GM12878 (cell line): ENCODE measurements at regions not wholly inside any gene's neighbourhood (a gene's known extent, or its start where the extent isn't known, plus 50 kb on each side); places are given as distances from the start of the nearest gene placed in this dataset.

Experiments used
- BACH1 ChIP-seq: fragments of 450-650 bp; IDR thresholded peaks from 2 replicates; pipeline ENCODE4 v1.6.1; 2017; ENCODE audit warnings: mild to moderate bottlenecking, borderline replicate concordance
- CHD2 ChIP-seq: IDR thresholded peaks from 2 replicates; pipeline ENCODE4 v1.6.1; 2011; ENCODE audit warnings: low read depth, low read length, improper control_type of control experiment, borderline replicate concordance
- EZH2 ChIP-seq: IDR thresholded peaks from 2 replicates; pipeline ENCODE4 v1.6.1; 2012; ENCODE audit warnings: low read depth, mild to moderate bottlenecking, control low read depth, inconsistent platforms, low read length, borderline replicate concordance; ENCODE audit not compliant: control insufficient read depth
- FOXK2 ChIP-seq: fragments of 450-650 bp; IDR thresholded peaks from 2 replicates; pipeline ENCODE4 v1.6.1; 2017; ENCODE audit warnings: mild to moderate bottlenecking, moderate library complexity
- NFYB ChIP-seq: IDR thresholded peaks from 2 replicates; pipeline ENCODE4 v1.6.1; 2011; ENCODE audit warnings: low read depth, mild to moderate bottlenecking, low read length, improper control_type of control experiment, moderate library complexity; ENCODE audit not compliant: insufficient read depth
- POLR2AphosphoS5 ChIP-seq: IDR thresholded peaks from 2 replicates; pipeline ENCODE4 v1.6.1; 2011; ENCODE audit warnings: mild to moderate bottlenecking, low read length, inconsistent platforms
- RCOR1 ChIP-seq: conservative IDR thresholded peaks from 2 replicates; pipeline ENCODE4 v1.6.1; 2012; ENCODE audit warnings: low read depth, low read length, improper control_type of control experiment
- TAF1 ChIP-seq: IDR thresholded peaks from 2 replicates; pipeline ENCODE4 v1.6.1; 2011; ENCODE audit warnings: mild to moderate bottlenecking, low read depth, low read length, borderline replicate concordance
- YY1 ChIP-seq: IDR thresholded peaks from 2 replicates; pipeline ENCODE4 v1.6.1; 2011; ENCODE audit warnings: low read depth, mild to moderate bottlenecking, low read length
- TF ChIP-seq, protein P1 (sequence below), 3 experiments: IDR thresholded peaks in 2 of 3; conservative IDR thresholded peaks in 1 of 3; 2 replicates each; pipeline ENCODE4 v1.5.1; 2011; ENCODE audit warnings: low read depth in 3 of 3, low read length in 3 of 3, mild to moderate bottlenecking in 3 of 3, control low read depth in 2 of 3, moderate library complexity in 2 of 3, inconsistent platforms in 1 of 3, mixed read lengths in 1 of 3; ENCODE audit not compliant: control insufficient read depth in 2 of 3, insufficient read depth in 1 of 3; ENCODE audit errors: extremely low read depth in 1 of 3
- TF ChIP-seq, protein P2 (sequence below): IDR thresholded peaks from 2 replicates; pipeline ENCODE4 v1.6.1; 2011; ENCODE audit warnings: mild to moderate bottlenecking, low read depth, low read length, moderate library complexity; ENCODE audit not compliant: insufficient replicate concordance

DNA sequence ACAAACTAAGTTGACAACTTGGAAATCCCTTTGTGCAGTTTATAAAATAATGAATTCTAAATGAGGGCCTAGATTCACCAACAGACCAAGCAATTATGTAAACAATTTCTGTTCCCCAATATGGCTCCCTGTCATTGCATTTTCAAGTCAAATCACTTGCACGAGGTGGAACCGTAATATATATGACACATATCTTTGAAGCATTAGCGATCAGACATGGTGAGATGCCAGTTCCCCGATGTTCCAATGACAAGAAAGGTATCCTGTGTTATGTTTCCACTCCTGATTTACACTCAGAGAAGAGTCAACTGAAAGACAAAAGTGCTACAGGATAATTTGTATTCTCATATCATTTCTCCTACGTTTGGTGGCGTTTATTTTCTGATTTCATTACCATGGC is 108.5 kb upstream of the TDRD3 start:
- no peak for TF ChIP-seq FOXK2
- TF ChIP-seq NFYB = no peak
- TF ChIP-seq YY1 = no peak
- TF ChIP-seq, protein P1, sequence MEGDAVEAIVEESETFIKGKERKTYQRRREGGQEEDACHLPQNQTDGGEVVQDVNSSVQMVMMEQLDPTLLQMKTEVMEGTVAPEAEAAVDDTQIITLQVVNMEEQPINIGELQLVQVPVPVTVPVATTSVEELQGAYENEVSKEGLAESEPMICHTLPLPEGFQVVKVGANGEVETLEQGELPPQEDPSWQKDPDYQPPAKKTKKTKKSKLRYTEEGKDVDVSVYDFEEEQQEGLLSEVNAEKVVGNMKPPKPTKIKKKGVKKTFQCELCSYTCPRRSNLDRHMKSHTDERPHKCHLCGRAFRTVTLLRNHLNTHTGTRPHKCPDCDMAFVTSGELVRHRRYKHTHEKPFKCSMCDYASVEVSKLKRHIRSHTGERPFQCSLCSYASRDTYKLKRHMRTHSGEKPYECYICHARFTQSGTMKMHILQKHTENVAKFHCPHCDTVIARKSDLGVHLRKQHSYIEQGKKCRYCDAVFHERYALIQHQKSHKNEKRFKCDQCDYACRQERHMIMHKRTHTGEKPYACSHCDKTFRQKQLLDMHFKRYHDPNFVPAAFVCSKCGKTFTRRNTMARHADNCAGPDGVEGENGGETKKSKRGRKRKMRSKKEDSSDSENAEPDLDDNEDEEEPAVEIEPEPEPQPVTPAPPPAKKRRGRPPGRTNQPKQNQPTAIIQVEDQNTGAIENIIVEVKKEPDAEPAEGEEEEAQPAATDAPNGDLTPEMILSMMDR (IDR thresholded peaks at IDR 0.05 in 2 of 3, conservative IDR thresholded peaks at IDR 0.05 in 1 of 3; ENCODE audit: control insufficient read depth in 2 of 3, extremely low read depth in 1 of 3, insufficient read depth in 1 of 3, low read depth in 3 of 3, low read length in 3 of 3) = no peak
- no peak for TF ChIP-seq POLR2AphosphoS5
- no peak for TF ChIP-seq BACH1
- no peak for TF ChIP-seq EZH2
- TF ChIP-seq, protein P2, sequence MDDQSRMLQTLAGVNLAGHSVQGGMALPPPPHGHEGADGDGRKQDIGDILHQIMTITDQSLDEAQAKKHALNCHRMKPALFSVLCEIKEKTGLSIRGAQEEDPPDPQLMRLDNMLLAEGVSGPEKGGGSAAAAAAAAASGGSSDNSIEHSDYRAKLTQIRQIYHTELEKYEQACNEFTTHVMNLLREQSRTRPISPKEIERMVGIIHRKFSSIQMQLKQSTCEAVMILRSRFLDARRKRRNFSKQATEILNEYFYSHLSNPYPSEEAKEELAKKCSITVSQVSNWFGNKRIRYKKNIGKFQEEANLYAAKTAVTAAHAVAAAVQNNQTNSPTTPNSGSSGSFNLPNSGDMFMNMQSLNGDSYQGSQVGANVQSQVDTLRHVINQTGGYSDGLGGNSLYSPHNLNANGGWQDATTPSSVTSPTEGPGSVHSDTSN = no peak
- TF ChIP-seq RCOR1 = no peak
- TF ChIP-seq TAF1 = no peak
- no peak for TF ChIP-seq CHD2
